ENCODE measurements at regions not wholly inside any gene's neighbourhood (a gene's known extent, or its start where the extent isn't known, plus 50 kb on each side); places are given as distances from the start of the nearest gene placed in this dataset.
"Not testable (repeated sequence)": the region's sequence is repeated elsewhere in the genome, so short reads cannot be mapped to it uniquely, and the experiment has no call there.

- DNase-seq (ENCODE audit: low read depth, low spot score): no peak
Observed at GRCh38 chr2:88396209-88396608, 56.3 kb downstream of the FOXI3 start.

DNA sequence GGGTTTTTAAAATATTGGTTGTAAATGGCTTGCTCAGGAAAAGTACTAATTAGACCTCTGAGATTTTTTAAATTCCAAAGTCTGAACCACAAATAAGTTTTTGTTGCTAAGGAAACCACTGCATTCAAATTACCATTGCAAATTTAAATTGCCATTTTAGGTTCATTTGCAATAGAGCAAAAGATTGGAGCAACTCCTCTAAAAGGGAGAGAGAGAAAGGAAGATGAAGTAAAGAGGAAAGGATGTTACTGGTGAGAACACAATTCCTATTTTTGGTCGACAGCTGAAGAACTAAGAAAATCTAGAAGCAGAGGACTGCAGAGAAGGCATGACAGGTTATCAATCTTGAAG is 74.9 kb downstream of the FOXI3 start:
- DNase-seq (ENCODE audit: low read depth, low spot score): no peak

- no peak for DNase-seq (ENCODE audit: low read depth, low spot score)
Observed at GRCh38 chr2:88372042-88372441, 80.5 kb downstream of the FOXI3 start.

DNA sequence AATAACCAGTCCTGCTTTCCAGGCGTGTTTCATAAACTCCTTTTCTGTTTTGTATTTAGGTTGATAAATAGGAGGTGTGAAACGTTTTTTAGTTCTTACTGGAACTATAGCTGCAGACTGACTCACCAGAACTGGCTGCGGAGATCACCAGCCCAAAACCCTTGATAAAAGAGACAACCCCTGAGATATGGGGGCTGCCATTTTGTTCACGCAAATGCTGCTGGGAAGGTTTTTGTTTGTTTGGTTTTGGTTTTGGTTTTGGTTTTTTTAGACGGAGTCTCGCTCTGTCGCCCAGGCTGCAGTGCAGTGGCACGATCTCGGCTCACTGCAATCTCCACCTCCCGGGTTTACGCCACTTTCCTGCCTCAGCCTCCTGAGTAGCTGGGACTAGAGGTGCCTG is 87.1 kb downstream of the FOXI3 start:
- DNase-seq (ENCODE audit: low read depth, low spot score): not testable (repeated sequence)

GRCh38 chr2:88355486-88355885 is 97.0 kb downstream of the FOXI3 start:
- DNase-seq (ENCODE audit: low read depth, low spot score): no peak

DNA sequence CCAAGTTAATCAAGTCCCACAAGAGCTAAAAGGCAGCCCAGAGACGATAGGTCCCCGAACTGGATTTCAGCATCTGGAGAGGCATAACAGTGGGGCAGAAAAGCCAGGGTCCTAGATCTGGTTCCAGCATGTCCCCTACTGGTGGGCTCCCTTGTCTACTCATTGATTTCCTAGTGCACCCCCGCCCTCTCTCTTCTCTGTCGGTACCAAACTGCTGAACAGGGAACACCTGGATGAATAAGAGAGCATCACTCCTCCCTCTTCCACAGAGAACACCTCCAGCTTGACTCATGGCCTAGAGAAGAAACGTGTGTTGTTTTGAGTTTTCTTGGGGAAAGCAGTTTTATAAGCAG is 101.3 kb downstream of the FOXI3 start:
- no peak for DNase-seq (ENCODE audit: low read depth, low spot score)

DNA sequence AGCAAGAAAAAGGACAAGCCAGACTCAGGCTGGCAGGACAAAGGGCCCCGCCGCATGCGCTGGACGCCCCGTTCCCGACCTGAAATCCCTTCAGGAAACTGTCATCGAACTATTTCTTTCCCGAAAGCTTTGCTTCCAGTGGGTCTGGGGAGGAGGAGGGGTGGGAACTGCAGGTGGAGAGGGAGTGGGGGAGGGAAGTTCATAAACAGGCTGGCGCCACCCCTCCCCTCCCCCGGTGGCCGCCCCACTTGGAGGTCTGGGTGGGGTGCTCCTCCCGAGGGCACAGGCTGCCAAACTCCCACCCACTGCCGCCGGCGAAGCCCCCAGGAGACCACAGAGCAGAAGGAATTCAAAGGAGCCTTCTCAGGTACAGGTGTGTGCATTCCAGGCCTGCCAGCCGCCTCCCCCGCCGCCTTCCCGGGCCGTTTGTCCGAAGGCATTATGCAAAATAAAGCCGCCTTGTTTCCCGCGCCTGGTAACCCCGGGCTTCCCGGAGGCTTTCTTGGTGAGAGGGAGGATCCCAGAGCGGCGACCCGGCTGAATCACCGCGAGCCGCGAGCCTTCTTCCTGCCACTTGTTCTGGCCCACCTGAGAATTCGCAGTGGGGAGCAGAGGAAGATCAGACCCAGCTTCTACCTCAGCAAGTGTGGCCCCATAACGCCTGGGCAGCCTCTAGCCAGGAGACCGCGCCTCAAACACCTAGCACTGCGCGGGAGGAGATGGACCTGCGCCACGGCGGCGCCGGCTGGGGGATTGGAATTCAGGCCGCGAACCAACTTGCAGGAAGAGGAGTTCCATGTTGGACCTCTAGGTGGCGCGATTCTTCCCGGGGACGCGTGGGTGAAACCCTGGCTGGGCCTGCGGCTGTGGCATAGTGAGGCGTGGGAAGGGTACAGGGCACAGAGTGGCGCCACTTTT is 101.9 kb downstream of the FOXI3 start:
- DNase-seq (ENCODE audit: low read depth, low spot score): peak; percentile 63

- DNase-seq (ENCODE audit: low read depth, low spot score): no peak
Observed at GRCh38 chr2:88345842-88346241, 106.7 kb downstream of the FOXI3 start.

- DNase-seq (ENCODE audit: low read depth, low spot score): no peak
Observed at GRCh38 chr2:88342749-88343148, 109.7 kb downstream of the FOXI3 start.

DNA sequence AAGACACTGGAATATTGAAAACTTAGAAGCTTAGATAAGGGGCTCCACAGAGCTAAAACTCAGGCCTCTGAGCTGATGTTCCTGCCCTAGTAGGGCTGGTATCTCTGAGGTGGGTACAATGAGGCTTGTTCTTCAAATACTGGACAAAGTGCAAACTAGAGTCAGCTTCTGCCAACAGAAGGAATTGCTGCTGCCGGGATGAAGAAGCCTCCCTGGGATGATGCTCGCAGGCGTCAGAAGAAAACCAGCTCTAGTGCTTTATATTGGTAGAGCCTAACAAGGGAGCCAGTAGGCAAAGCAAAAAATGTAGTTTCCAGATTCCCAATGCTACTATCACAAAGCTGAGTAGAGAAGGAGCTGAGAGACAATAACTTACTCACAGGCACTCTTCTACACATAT is 118.1 kb downstream of the FOXI3 start:
- DNase-seq (ENCODE audit: low read depth, low spot score): no peak

- no peak for DNase-seq (ENCODE audit: low read depth, low spot score)
Observed at GRCh38 chr2:88331239-88331638, 121.3 kb downstream of the FOXI3 start.

DNA sequence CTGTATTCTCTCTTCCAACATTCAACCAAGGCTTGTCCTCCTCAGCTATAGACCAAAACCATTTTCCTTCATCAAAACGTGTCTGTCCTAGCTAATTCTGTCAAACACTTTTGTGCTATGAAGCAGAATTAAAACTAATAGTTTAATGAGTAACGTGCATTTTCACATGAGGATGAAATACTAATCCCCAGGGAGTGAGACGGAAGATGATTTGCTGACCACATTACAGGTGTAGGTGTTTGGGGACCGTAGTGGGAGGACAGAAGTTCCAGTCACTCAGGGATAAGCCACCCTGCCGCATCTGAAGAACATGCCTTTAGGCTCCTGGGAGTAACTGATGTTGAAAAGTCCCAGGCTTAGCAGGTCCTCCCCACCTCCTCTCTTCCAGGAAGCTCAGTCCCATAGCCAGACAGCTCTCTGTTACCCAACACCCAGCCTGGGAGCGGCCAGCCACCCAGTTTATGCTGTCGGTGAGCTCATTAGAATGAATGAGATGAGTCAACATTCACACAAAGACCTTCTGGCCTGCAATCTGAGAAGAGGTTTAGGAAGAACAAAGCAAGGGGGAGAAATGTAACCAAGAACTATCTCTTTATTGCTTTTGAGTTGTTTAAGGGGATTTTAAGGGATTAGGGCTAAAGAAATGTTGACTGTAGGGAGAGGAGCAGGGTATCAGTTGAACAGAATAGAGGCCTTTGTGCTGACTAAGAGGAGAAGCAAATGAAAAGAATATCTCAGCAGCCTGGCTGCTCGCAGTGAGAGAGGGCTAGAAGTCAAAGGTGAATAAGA is 122.5 kb downstream of the FOXI3 start:
- DNase-seq (ENCODE audit: low read depth, low spot score): no peak

DNA sequence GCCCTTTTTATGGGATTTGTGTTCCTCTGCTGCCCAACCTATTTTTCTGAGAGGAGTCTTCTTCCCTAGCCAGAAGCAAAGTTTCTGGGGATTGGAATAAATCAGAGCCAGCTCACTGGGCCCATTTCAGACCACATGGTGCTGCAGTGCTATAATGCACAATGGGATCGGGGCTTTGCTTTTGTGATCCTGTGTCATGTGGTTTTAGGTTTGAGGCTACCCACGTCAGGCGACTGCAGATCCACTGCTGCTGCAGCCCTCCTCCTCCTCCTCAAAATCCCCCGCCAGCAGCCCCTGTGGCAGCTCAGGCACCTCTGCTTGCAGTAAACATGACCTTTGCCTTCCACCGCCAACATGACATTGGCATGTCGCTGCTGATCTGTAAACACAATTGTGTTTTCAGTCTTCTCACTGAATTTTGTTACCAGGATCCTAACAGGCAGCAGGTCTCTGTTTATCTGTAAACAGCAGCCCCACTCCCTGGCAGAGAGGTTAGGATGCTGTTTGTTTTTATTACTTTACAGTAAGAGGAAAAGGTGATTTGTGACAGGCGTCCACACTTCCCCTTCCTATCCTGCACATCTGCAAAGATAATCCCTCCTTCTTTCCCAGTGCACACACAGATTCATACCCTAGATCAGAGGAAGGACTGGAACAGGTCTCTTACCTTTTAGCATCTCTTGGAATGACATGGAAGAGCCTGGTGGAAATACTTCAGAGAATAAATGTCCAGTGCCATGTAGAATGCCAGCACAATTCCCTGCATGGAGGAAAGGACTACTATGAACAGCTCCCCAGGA is 130.8 kb downstream of the FOXI3 start:
- no peak for DNase-seq (ENCODE audit: low read depth, low spot score)

- no peak for DNase-seq (ENCODE audit: low read depth, low spot score)
Observed at GRCh38 chr2:88320076-88320773, 132.3 kb downstream of the FOXI3 start.

GRCh38 chr2:88318956-88319330 is 133.6 kb downstream of the FOXI3 start:
- DNase-seq (ENCODE audit: low read depth, low spot score): no peak

- DNase-seq (ENCODE audit: low read depth, low spot score): no peak
Observed at GRCh38 chr2:88318071-88318955, 134.2 kb downstream of the FOXI3 start.

- no peak for DNase-seq (ENCODE audit: low read depth, low spot score)
Observed at GRCh38 chr2:88310787-88311186, 140.6 kb downstream of the THNSL2 start.

DNA sequence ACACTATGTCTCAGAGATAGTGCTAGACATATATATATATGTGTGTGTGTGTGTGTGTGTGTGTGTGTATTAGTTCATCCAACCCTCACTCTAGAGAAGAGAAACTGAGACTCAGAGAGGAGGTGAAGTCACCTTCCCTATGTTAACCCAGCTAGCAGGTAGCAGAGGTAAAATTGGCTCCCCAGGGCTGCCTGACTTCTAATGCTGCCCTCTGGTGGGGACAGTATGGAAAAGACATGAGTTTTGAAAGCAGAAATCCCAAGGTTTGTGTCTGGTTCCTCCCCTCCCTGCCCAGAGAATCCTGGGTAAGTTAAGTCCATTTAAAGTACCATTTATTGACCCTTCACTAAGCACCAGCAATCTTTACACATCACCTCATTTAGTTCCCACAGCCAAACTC is 137.7 kb downstream of the THNSL2 start:
- peak; percentile 25 for DNase-seq (ENCODE audit: low read depth, low spot score)

GRCh38 chr2:88303865-88304264 is 133.7 kb downstream of the THNSL2 start:
- DNase-seq (ENCODE audit: low read depth, low spot score): no peak

DNA sequence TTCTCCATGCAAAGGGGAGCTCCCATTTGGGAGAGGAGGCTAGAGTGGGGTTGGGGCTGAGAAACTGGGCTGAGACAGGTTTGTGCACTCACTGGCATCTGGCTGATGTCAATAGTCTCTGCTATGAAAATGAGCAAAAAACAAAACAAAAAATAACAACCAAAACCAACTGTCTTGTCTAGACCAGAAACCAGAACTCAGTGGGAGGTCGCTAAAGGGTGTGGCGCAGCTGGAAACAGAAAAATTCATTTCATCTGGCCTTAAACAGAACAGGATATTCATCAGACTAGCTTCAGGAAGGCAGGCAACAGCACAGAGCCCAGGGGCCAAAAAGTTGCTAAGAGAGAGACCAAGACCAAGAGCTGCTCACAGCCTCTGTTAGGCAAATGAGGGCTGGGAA is 126.1 kb downstream of the THNSL2 start:
- no peak for DNase-seq (ENCODE audit: low read depth, low spot score)

All from iPS DF 19.7 (cell line).